A673 (cell line): ENCODE measurements at regions not wholly inside any gene's neighbourhood (a gene's known extent, or its start where the extent isn't known, plus 50 kb on each side); places are given as distances from the start of the nearest gene placed in this dataset.

Experiments used
- CTCF ChIP-seq: fragments of 300-800, 200-600 bp; sonication (generic); conservative IDR thresholded peaks from 2 replicates; pipeline ENCODE4 v1.5.1; 2017; ENCODE audit warnings: low read depth, mild to moderate bottlenecking, antibody characterized with exemption, low read length, moderate library complexity, mixed read lengths
- EZH2 ChIP-seq: fragments of 200-600 bp; sonication (generic); IDR thresholded peaks from 2 replicates; pipeline ENCODE4 v1.6.1; 2017; ENCODE audit warnings: borderline replicate concordance, low read depth, mild to moderate bottlenecking, mixed read lengths, antibody characterized with exemption, low read length; ENCODE audit not compliant: poor library complexity, severe bottlenecking

GRCh38 chr18:34576622-34577021 is 133.5 kb upstream of the DTNA start:
- TF ChIP-seq CTCF, result 0 out of 2 replicates have a peak, but pooled peaks have one; percentile 16
- TF ChIP-seq EZH2, result no peak
